Fibroblast of lung (primary cell): ENCODE measurements at regions not wholly inside any gene's neighbourhood (a gene's known extent, or its start where the extent isn't known, plus 50 kb on each side); places are given as distances from the start of the nearest gene placed in this dataset.

Experiments used
- DNase-seq, 2 donors: peaks; one replicate each; pipeline versions ENCODE4 v3.0.0 to v3.0.0-alpha.2; 2010; ENCODE audit warnings: low read depth in 2 of 2
- H2AFZ ChIP-seq: 2 replicates; pipeline ENCODE4 v1.5.1; 2012; ENCODE audit warnings: low read length, control low read depth, inconsistent platforms
- H3K27ac ChIP-seq: 2 replicates; pipeline ENCODE4 v1.5.1; 2011; ENCODE audit warnings: low read length, control low read depth; ENCODE audit not compliant: insufficient read depth
- H3K27me3 ChIP-seq: 2 replicates; pipeline ENCODE4 v1.5.1; 2011; ENCODE audit warnings: mild to moderate bottlenecking, low read length; ENCODE audit not compliant: control insufficient read depth, insufficient read depth
- H3K36me3 ChIP-seq: 2 replicates; pipeline ENCODE4 v1.5.1; 2011; ENCODE audit warnings: low read length; ENCODE audit not compliant: control insufficient read depth, insufficient read depth
- H3K4me1 ChIP-seq: 2 replicates; pipeline ENCODE4 v1.5.1; 2011; ENCODE audit warnings: low read length; ENCODE audit not compliant: control insufficient read depth, insufficient read depth; ENCODE audit errors: extremely low read depth
- H3K4me2 ChIP-seq: 2 replicates; pipeline ENCODE4 v1.5.1; 2011; ENCODE audit warnings: low read length, control low read depth; ENCODE audit not compliant: insufficient read depth; ENCODE audit errors: extremely low read depth
- H3K4me3 ChIP-seq, 4 experiments: fragments of 200-600 bp in 1 of 4; sonication (generic) in 1 of 4; replicated peaks in 1 of 4; 2 replicates each; pipeline ENCODE4 v1.5.1; 2011 to 2016; ENCODE audit warnings: low read length in 4 of 4, low read depth in 3 of 4, mild to moderate bottlenecking in 3 of 4, control low read depth in 2 of 4, inconsistent platforms in 1 of 4, mixed read lengths in 1 of 4; ENCODE audit not compliant: insufficient read depth in 1 of 4; ENCODE audit errors: control extremely low read depth in 1 of 4
- H3K79me2 ChIP-seq: 2 replicates; pipeline ENCODE4 v1.5.1; 2012; ENCODE audit warnings: mild to moderate bottlenecking, low read length, inconsistent platforms; ENCODE audit not compliant: control insufficient read depth, insufficient read depth
- H3K9ac ChIP-seq: 2 replicates; pipeline ENCODE4 v1.5.1; 2011; ENCODE audit warnings: mild to moderate bottlenecking, low read length, control low read depth; ENCODE audit not compliant: insufficient read depth
- H3K9me3 ChIP-seq: 2 replicates; pipeline ENCODE4 v1.5.1; 2012; ENCODE audit warnings: low read depth, low read length; ENCODE audit not compliant: control insufficient read depth, insufficient read depth
- H4K20me1 ChIP-seq: 2 replicates; pipeline ENCODE4 v1.5.1; 2011; ENCODE audit warnings: low read length; ENCODE audit not compliant: control insufficient read depth, insufficient read depth; ENCODE audit errors: extremely low read depth
- EZH2 ChIP-seq: IDR thresholded peaks from 2 replicates; pipeline ENCODE4 v1.5.1; 2012; ENCODE audit warnings: low read length, control low read depth, mild to moderate bottlenecking; ENCODE audit errors: missing control alignments
- TF ChIP-seq, protein P1 (sequence below), 2 donors: IDR thresholded peaks in 1 of 2; conservative IDR thresholded peaks in 1 of 2; 1 replicate in 1 of 2; 2 replicates in 1 of 2; pipeline ENCODE4 v1.5.1; 2011 to 2012; ENCODE audit warnings: low read length in 2 of 2, control low read depth in 1 of 2, inconsistent platforms in 1 of 2, low read depth in 1 of 2, mild to moderate bottlenecking in 1 of 2

DNA sequence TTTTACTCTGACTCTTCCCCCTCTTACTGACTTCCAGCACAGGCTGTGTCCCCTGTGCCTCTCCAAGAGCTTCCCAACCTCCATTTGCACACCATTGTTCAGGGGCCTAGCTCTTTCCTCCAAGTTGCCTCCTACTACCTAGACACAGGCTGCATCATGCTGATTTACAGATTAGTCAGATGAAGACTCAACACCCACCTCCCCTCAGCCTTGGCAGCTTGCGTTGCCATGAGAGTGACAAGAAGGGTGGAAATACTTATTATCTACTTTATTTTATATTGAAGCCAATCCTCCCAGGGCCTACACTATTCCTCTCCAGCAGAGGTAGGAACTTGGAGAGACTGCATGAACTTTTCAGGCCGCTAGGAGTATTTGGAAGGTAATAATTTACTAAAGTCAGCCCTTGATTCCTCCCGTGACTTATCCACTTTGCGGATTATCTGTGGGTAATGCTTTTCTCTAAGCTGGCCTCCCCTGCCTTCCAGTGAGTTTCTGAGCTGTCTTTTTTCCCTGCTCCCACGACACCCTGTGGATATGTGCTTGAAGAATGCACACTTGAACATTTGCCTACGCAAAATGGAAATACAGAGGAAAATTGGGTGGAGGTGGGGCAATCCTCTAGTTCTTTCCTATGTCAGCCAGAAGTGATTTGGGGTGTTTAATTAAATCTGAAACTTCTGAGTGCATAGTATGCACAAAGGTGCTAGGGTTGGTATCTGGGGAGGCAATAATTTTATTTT, 74.1 kb upstream of the TMEM164 start:
- H3K4me3 ChIP-seq = no peak overlapping the region
- H2AFZ ChIP-seq = no peak overlapping the region
- no peaks in the 10 kb centered on the region for H3K4me1 ChIP-seq
- TF ChIP-seq, protein P1, sequence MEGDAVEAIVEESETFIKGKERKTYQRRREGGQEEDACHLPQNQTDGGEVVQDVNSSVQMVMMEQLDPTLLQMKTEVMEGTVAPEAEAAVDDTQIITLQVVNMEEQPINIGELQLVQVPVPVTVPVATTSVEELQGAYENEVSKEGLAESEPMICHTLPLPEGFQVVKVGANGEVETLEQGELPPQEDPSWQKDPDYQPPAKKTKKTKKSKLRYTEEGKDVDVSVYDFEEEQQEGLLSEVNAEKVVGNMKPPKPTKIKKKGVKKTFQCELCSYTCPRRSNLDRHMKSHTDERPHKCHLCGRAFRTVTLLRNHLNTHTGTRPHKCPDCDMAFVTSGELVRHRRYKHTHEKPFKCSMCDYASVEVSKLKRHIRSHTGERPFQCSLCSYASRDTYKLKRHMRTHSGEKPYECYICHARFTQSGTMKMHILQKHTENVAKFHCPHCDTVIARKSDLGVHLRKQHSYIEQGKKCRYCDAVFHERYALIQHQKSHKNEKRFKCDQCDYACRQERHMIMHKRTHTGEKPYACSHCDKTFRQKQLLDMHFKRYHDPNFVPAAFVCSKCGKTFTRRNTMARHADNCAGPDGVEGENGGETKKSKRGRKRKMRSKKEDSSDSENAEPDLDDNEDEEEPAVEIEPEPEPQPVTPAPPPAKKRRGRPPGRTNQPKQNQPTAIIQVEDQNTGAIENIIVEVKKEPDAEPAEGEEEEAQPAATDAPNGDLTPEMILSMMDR (conservative IDR thresholded peaks at IDR 0.05 in 1 of 2, IDR thresholded peaks at IDR 0.05 in 1 of 2; ENCODE audit: low read depth in 1 of 2, low read length in 2 of 2) = no peak
- no peak for TF ChIP-seq EZH2
- no peaks in the 10 kb centered on the region for H3K27me3 ChIP-seq
- no peak overlapping the region for H3K4me2 ChIP-seq
- H3K9ac ChIP-seq = no peak overlapping the region
- no peaks in the 10 kb centered on the region for H3K36me3 ChIP-seq
- no peak overlapping the region for H3K27ac ChIP-seq
- H4K20me1 ChIP-seq = no peaks in the 10 kb centered on the region
- no peak for DNase-seq
- H3K79me2 ChIP-seq = no peaks in the 10 kb centered on the region
- H3K9me3 ChIP-seq = no peaks in the 10 kb centered on the region

DNA sequence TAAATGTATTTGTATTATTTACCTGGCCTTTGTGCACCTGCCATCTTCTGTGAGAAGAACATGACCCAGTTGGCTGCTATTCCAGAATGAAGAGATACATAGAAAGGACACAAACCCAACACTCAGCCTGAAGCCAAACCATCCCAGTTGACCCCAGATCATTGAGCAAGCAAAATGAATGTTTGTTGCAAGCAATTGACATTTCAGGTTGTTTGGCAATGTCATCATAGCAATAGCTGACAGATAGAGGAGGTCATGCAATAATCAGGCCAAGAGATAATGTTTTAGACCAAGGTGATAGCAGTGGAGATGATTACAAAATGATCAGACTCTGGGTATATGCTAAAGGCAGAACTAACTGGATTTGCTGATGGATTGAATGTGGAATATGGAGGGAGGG, 71.2 kb upstream of the TMEM164 start:
- H3K4me1 ChIP-seq = no peaks in the 10 kb centered on the region
- no peaks in the 10 kb centered on the region for H4K20me1 ChIP-seq
- H3K79me2 ChIP-seq = no peaks in the 10 kb centered on the region
- no peaks in the 10 kb centered on the region for H3K36me3 ChIP-seq
- TF ChIP-seq, protein P1 (conservative IDR thresholded peaks at IDR 0.05 in 1 of 2, IDR thresholded peaks at IDR 0.05 in 1 of 2; ENCODE audit: low read depth in 1 of 2, low read length in 2 of 2) = no peak
- TF ChIP-seq EZH2 = no peak
- DNase-seq = no peak
- H3K27me3 ChIP-seq = peaks cover 2% of the 10 kb centered on the region
- no peaks in the 10 kb centered on the region for H3K9me3 ChIP-seq
- H3K9ac ChIP-seq = no peak overlapping the region
- no peak overlapping the region for H3K27ac ChIP-seq
- no peak overlapping the region for H2AFZ ChIP-seq
- no peak overlapping the region for H3K4me3 ChIP-seq
- H3K4me2 ChIP-seq = no peak overlapping the region

DNA sequence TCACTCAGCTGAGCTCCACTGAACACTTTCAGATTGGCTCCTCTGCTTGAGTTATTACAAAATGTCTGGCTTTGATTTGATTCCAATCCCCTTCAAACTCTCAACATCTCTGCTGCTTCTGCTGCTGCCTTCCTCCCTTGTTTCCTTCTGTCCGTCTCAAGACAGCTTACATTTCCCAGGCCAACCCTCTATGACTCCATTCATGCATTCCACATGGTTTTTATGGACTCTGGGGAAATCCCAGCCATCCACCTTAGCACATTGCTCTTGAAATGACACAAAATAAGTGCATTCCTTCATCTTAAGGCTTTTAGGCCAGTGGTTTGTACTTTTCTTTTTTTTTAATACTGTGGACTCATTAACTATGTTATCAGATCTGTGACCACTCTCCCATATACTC, 68.5 kb upstream of the TMEM164 start:
- no peaks in the 10 kb centered on the region for H3K9me3 ChIP-seq
- peak; percentile 0 to 54 for DNase-seq
- no peak overlapping the region for H3K9ac ChIP-seq
- H3K4me3 ChIP-seq = no peak overlapping the region
- no peak overlapping the region for H3K27ac ChIP-seq
- no peaks in the 10 kb centered on the region for H3K4me1 ChIP-seq
- H4K20me1 ChIP-seq = no peaks in the 10 kb centered on the region
- H3K36me3 ChIP-seq = no peaks in the 10 kb centered on the region
- TF ChIP-seq EZH2 = no peak
- TF ChIP-seq, protein P1 (conservative IDR thresholded peaks at IDR 0.05 in 1 of 2, IDR thresholded peaks at IDR 0.05 in 1 of 2; ENCODE audit: low read depth in 1 of 2, low read length in 2 of 2) = no peak
- no peaks in the 10 kb centered on the region for H3K79me2 ChIP-seq
- H3K4me2 ChIP-seq = no peak overlapping the region
- peaks cover 2% of the 10 kb centered on the region for H3K27me3 ChIP-seq
- H2AFZ ChIP-seq = no peak overlapping the region
